AG04450 (cell line): ENCODE measurements at regions not wholly inside any gene's neighbourhood (a gene's known extent, or its start where the extent isn't known, plus 50 kb on each side); places are given as distances from the start of the nearest gene placed in this dataset.

Experiments
- CTCF ChIA-PET: fragments of 300-600, 350-600 bp; formaldehyde crosslinking; extraction: SDS; loops from one replicate; lab custom pipeline; 2022; ENCODE audit warnings: antibody characterized with exemption, inconsistent platforms; lab: Charles Lee
- POLR2A ChIA-PET: fragments of 350-600 bp; formaldehyde crosslinking; extraction: SDS; loops from one replicate; lab custom pipeline; 2021; ENCODE audit warnings: antibody characterized with exemption, inconsistent platforms; lab: Yijun Ruan, JAX
- DNase-seq: peaks from one replicate; pipeline ENCODE4 v3.0.0-alpha.2; 2011; ENCODE audit warnings: low read depth, low spot score
- H3K27ac ChIP-seq: one replicate; pipeline ENCODE4 v1.5.1; 2012; ENCODE audit warnings: low read depth, low read length, control low read depth
- H3K27me3 ChIP-seq: one replicate; pipeline ENCODE4 v1.6.0; 2012; ENCODE audit warnings: low read length; ENCODE audit not compliant: control insufficient read depth, insufficient read depth
- H3K4me3 ChIP-seq: 2 replicates; pipeline ENCODE4 v1.5.1; 2011; ENCODE audit warnings: mild to moderate bottlenecking, low read depth, low read length, control low read depth
- H3K9me3 ChIP-seq: 2 replicates; pipeline ENCODE4 v1.5.1; 2012; ENCODE audit warnings: low read length; ENCODE audit not compliant: control insufficient read depth, insufficient read depth
- CTCF ChIP-seq: IDR thresholded peaks from 2 replicates; pipeline ENCODE4 v1.5.1; 2011; ENCODE audit warnings: low read depth, low read length, control low read depth, inconsistent platforms

- DNase-seq: no peak
- CTCF ChIA-PET: no interaction called here
- no peak overlapping the region for H3K27ac ChIP-seq
- H3K27me3 ChIP-seq: no peaks in the 10 kb centered on the region
- POLR2A ChIA-PET: no interaction called here
- H3K9me3 ChIP-seq: no peaks in the 10 kb centered on the region; the same call in 1 of the 2 replicates
- no peak for TF ChIP-seq CTCF
- no peak overlapping the region for H3K4me3 ChIP-seq
Observed at GRCh38 chr4:148574502-148574901, 132.3 kb upstream of the NR3C2 start.

GRCh38 chr4:148574066-148574465 is 131.9 kb upstream of the NR3C2 start:
- H3K27ac ChIP-seq: no peak overlapping the region
- H3K4me3 ChIP-seq: no peak overlapping the region
- no peak for DNase-seq
- ChIA-PET POLR2A (no interaction called here), CTCF (no interaction called here)
- no peaks in the 10 kb centered on the region for H3K27me3 ChIP-seq
- H3K9me3 ChIP-seq: no peaks in the 10 kb centered on the region; the same call in 1 of the 2 replicates
- no peak for TF ChIP-seq CTCF

GRCh38 chr4:148573296-148573695 is 131.1 kb upstream of the NR3C2 start:
- Histone ChIP-seq H3K27me3 (no peaks in the 10 kb centered on the region), H3K9me3 (no peaks in the 10 kb centered on the region; the same call in 1 of the 2 replicates), H3K27ac (no peak overlapping the region), H3K4me3 (no peak overlapping the region)
- TF ChIP-seq CTCF: no peak
- CTCF ChIA-PET: no interaction called here
- POLR2A ChIA-PET: no interaction called here
- no peak for DNase-seq

- no peak for TF ChIP-seq CTCF
- no peaks in the 10 kb centered on the region for H3K9me3 ChIP-seq
- ChIA-PET CTCF (interaction anchor here (0.6 kb wide), 1 partner anchor 123 kb away, joined by 6 read pairs; no protein-coding TSS in a partner anchor), POLR2A (no interaction called here)
- H3K4me3 ChIP-seq: no peak overlapping the region
- H3K27ac ChIP-seq: no peak overlapping the region
- no peaks in the 10 kb centered on the region for H3K27me3 ChIP-seq
- DNase-seq: no peak
Observed at GRCh38 chr4:148565801-148566200, 123.6 kb upstream of the NR3C2 start.

- Histone ChIP-seq H3K27me3 (no peaks in the 10 kb centered on the region), H3K27ac (no peak overlapping the region), H3K4me3 (no peak overlapping the region), H3K9me3 (no peaks in the 10 kb centered on the region)
- DNase-seq: no peak
- ChIA-PET POLR2A (no interaction called here), CTCF (no interaction called here)
- no peak for TF ChIP-seq CTCF
Observed at GRCh38 chr4:148563684-148564083, 121.5 kb upstream of the NR3C2 start.
